Sigmoid colon (tissue), 4 donors: ENCODE measurements at regions not wholly inside any gene's neighbourhood (a gene's known extent, or its start where the extent isn't known, plus 50 kb on each side); places are given as distances from the start of the nearest gene placed in this dataset.

Experiments used
- CTCF ChIP-seq, 4 experiments: fragments of 450-650 bp in 3 of 4; fragments of 200-600 bp in 1 of 4; IDR thresholded peaks; one replicate each; pipeline ENCODE4 v1.5.1; 2016 to 2019; ENCODE audit warnings: antibody characterized with exemption in 4 of 4, mild to moderate bottlenecking in 3 of 4, moderate library complexity in 2 of 4
- EP300 ChIP-seq, 4 donors: sonication (generic); formaldehyde crosslinking; IDR thresholded peaks; one replicate each; pipeline ENCODE4 v1.6.1; 2017; ENCODE audit warnings: antibody characterized with exemption in 4 of 4
- POLR2A ChIP-seq, 2 donors: fragments of 450-650 bp; IDR thresholded peaks; one replicate each; pipeline ENCODE4 v1.6.1; 2016; ENCODE audit warnings: antibody characterized with exemption in 2 of 2, mild to moderate bottlenecking in 2 of 2, moderate library complexity in 2 of 2

DNA sequence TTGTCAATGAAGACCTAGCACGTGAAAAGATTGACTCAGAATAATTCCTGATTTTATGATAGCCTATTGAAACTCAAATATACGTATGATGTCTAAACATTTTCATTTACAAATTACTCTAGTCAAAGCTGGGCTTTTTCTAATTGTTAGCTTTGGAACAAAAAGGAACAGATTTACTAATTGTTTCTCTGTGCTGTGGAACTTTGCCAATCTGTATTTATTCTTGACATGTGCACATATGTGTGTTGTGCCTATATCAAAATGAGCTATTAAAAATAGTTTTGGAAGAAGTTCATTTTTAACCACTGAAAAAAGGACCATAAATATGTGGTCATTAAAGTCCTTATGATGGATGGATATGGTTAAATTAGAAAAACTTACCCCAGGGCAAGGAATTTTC, 85.4 kb upstream of the PACRGL start:
- TF ChIP-seq POLR2A (IDR thresholded peaks at IDR 0.05) (no peak), CTCF (IDR thresholded peaks at IDR 0.05) (no peak), EP300 (IDR thresholded peaks at IDR 0.05) (no peak)
